ENCODE measurements at regions not wholly inside any gene's neighbourhood (a gene's known extent, or its start where the extent isn't known, plus 50 kb on each side); places are given as distances from the start of the nearest gene placed in this dataset.

DNA sequence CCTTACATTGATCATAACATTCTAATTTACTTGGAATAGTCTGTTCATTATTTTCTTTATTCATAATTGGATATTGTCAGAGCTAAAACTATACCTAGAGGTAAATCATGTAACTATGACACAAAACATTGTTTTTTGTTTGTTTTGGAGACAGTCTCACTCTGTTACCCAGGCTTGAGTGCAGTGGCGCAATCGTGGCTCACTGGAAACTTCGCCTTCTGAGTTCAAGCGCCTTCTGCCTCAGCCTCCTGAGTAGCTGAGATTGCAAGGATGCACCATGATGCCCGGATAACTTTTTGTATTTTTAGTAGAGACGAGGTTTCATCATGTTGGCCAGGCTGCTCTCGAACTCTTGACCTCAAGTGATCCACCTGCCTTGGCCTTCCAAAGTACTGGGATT is 265.2 kb downstream of the FBXO8 start:
- TF ChIP-seq, protein P1, sequence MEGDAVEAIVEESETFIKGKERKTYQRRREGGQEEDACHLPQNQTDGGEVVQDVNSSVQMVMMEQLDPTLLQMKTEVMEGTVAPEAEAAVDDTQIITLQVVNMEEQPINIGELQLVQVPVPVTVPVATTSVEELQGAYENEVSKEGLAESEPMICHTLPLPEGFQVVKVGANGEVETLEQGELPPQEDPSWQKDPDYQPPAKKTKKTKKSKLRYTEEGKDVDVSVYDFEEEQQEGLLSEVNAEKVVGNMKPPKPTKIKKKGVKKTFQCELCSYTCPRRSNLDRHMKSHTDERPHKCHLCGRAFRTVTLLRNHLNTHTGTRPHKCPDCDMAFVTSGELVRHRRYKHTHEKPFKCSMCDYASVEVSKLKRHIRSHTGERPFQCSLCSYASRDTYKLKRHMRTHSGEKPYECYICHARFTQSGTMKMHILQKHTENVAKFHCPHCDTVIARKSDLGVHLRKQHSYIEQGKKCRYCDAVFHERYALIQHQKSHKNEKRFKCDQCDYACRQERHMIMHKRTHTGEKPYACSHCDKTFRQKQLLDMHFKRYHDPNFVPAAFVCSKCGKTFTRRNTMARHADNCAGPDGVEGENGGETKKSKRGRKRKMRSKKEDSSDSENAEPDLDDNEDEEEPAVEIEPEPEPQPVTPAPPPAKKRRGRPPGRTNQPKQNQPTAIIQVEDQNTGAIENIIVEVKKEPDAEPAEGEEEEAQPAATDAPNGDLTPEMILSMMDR (IDR thresholded peaks at IDR 0.05; ENCODE audit: low read depth, low read length, poor library complexity, severe bottlenecking): no peak
- no peak for TF ChIP-seq EZH2phosphoT487 (IDR thresholded peaks at IDR 0.05; ENCODE audit: borderline replicate concordance, low read length)
